ENCODE measurements at regions not wholly inside any gene's neighbourhood (a gene's known extent, or its start where the extent isn't known, plus 50 kb on each side); places are given as distances from the start of the nearest gene placed in this dataset.

DNA sequence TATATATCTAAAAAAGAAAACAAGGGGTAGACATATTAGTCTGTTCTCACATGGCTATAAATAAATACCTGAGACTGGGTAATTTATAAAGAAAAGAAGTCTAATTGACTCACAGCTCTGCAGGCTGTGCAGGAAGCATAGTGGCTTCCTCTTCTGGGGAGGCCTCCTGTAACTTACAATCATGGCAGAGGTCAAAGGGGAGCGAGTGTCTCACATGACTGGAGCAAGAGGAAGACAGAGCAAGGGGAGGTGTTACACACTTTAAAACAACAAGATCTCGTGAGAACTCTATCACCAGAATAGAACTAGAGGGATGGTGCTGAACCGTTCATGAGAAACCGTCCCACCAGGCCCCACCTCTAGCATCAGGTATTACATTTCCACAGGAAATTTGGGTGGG is 616.8 kb downstream of the TLE4 start:
- DNase-seq (ENCODE audit: low read depth): no peak
- TF ChIP-seq, protein P1, sequence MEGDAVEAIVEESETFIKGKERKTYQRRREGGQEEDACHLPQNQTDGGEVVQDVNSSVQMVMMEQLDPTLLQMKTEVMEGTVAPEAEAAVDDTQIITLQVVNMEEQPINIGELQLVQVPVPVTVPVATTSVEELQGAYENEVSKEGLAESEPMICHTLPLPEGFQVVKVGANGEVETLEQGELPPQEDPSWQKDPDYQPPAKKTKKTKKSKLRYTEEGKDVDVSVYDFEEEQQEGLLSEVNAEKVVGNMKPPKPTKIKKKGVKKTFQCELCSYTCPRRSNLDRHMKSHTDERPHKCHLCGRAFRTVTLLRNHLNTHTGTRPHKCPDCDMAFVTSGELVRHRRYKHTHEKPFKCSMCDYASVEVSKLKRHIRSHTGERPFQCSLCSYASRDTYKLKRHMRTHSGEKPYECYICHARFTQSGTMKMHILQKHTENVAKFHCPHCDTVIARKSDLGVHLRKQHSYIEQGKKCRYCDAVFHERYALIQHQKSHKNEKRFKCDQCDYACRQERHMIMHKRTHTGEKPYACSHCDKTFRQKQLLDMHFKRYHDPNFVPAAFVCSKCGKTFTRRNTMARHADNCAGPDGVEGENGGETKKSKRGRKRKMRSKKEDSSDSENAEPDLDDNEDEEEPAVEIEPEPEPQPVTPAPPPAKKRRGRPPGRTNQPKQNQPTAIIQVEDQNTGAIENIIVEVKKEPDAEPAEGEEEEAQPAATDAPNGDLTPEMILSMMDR (IDR thresholded peaks at IDR 0.05; ENCODE audit: insufficient read depth, low read depth, low read length, missing control alignments): no peak
- no peak overlapping the region for H3K4me3 ChIP-seq (ENCODE audit: low read length)

DNA sequence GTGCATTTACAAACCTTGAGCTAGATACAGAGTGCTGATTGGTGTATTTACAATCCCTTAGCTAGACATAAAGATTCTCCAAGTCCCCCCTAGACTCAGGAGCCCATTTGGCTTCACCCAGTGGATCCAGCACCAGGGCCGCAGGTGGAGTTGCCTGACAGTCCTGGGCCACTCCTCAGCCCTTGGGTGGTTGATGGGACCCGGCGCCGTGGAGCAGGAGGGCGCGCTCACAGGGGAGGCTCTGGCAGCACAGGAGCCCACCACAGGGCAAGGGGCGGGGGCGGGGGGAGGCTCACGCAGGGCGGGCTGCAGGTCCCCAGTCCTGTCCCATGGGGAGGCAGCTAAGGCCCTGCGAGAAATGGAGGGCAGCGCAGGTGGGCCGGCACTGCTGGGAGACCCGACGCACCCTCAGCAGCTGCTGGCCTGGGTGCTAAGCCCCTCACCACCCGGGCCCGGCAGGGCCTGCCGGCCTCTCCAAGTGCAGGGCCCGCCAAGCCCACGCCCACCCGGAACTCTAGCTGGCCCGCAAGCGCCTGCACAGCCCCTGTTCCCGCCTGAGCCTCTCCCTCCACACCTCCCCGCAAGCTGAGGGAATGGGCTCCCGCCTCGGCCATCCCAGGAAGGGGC is 613.5 kb downstream of the TLE4 start:
- no peak overlapping the region for H3K4me3 ChIP-seq (ENCODE audit: low read length)
- TF ChIP-seq, protein P1 (IDR thresholded peaks at IDR 0.05; ENCODE audit: insufficient read depth, low read depth, low read length, missing control alignments): no peak
- DNase-seq (ENCODE audit: low read depth): no peak

DNA sequence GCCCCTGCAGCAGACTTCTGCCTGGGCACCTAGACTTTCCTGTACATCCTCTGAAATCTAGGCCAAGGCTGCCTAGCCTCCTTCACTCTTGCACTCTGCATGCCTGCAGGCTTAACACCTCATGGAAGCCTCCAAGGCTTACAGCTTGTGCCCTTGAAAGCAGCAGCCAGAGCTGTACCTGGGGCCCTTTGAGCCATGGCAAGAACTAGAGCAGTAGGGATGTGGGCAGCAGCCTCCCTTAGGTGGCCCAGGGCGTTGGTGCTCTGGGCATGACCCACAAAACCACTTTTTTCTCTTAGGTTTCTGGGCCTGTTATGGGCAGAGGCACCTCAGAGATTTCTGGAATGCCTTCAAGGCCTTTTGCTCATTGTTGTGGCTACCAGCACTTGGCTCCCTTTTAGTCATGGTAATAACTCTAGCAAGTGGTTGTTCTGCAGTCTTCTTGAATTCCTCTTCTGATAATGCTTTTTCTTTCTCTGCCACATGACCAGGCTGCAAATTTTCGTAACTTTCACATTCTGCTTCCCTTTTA is 606.2 kb downstream of the TLE4 start:
- H3K4me3 ChIP-seq (ENCODE audit: low read length): no peak overlapping the region
- no peak for DNase-seq (ENCODE audit: low read depth)
- TF ChIP-seq, protein P1 (IDR thresholded peaks at IDR 0.05; ENCODE audit: insufficient read depth, low read depth, low read length, missing control alignments): no peak

DNA sequence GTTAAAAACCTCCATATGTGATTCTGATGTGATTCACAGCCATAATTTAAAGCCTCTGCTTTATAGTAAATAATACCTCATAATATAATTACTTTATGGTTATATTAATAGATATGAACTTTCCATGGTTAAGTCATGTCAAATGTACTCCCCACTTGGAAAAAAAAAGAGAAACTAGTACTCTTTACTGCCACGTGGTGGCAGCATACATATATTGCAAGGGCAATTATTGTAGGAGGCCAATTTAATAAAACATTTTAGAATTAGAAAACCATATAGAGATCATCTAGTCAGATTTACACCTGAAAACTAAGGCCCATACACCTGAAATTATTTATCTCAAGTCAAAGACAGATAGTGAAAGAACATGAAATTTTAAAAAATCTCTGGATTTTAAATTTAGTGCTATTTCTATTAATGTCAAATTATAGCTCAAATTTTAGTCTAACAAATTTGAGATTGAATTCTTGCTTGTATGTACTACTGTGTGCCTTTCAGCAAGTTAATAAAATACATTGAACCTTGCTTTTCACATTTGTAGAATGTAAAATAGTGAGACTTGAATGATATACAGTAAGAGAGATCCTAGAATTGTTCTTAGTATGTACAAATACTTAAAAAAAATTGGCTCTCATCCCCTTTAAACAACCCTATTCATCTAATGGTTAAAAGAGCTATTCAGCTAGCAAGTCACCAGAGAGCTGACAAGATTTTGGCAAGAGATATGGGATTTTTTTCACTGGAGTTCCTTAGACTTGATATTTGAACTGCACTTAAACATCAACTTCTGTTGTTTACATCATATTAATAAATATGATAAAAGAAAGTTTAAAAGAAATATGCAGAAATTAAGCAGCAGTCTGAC is 603.8 kb downstream of the TLE4 start:
- DNase-seq (ENCODE audit: low read depth): peak; percentile 55
- TF ChIP-seq, protein P1 (IDR thresholded peaks at IDR 0.05; ENCODE audit: insufficient read depth, low read depth, low read length, missing control alignments): peak; percentile 63
- no peak overlapping the region for H3K4me3 ChIP-seq (ENCODE audit: low read length)

DNA sequence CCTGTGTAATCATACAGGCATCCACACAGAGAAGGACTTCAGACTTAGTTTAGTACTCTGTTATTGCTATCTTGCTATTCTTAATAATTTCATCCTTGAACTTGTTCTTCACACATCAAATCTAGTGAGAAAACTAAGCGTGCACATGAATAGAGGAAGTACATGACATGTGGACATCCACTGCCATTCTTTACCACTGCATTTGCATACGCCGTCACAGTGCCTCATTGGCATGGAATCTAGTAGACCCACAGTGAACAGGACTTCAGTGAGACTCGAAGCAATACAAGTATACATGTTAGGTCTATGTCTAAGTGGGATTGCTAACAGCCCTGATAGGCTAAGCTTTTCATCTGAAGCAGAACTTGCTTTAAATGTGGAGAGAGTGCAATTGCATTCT is 592.1 kb downstream of the TLE4 start:
- no peak overlapping the region for H3K4me3 ChIP-seq (ENCODE audit: low read length)
- TF ChIP-seq, protein P1 (IDR thresholded peaks at IDR 0.05; ENCODE audit: insufficient read depth, low read depth, low read length, missing control alignments): no peak
- DNase-seq (ENCODE audit: low read depth): no peak

DNA sequence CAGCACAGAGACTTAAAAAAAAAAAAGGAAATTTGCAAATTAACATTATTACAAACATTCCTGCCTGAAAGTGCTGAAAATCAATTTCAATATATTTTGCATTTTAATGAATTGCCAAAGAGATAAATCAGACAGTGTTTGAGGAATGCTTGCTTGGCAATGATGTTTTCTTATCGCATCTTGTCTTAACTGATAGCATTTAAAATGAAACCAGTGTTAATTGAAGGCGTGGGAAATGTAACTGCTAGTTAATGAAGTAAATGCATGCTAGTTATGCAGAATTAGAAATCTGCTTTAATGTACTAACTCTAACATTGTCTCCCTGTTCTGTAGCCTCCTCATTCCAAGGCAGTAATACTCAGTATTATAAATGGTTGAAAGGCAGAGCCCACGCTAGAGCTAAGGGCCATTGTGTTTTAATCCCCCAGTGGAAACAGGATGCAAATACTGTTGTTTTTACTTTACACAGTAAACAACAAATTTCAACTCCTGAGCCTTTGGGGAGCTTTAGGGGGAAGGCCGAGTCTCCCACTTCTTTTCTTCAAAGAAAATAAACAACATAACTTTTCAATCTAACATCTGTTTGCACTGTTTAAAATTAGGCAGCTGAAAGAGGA is 586.9 kb downstream of the TLE4 start:
- H3K4me3 ChIP-seq (ENCODE audit: low read length): no peak overlapping the region
- DNase-seq (ENCODE audit: low read depth): no peak
- TF ChIP-seq, protein P1 (IDR thresholded peaks at IDR 0.05; ENCODE audit: insufficient read depth, low read depth, low read length, missing control alignments): no peak
